ENCODE measurements at regions not wholly inside any gene's neighbourhood (a gene's known extent, or its start where the extent isn't known, plus 50 kb on each side); places are given as distances from the start of the nearest gene placed in this dataset.

- H2AFZ ChIP-seq (ENCODE audit: low read depth), result no peak overlapping the region
- H3K27me3 ChIP-seq (ENCODE audit: insufficient read depth, low read depth), result no peaks in the 10 kb centered on the region
- H3K36me3 ChIP-seq (ENCODE audit: insufficient read depth), result no peaks in the 10 kb centered on the region
- no peak overlapping the region for H3K27ac ChIP-seq
- H3K4me2 ChIP-seq, result no peak overlapping the region
- no peak for TF ChIP-seq CTCF (conservative IDR thresholded peaks at IDR 0.05; ENCODE audit: low read depth, low read length)
- no peaks in the 10 kb centered on the region for H3K4me1 ChIP-seq (ENCODE audit: low read depth, poor library complexity, severe bottlenecking)
- H3K79me2 ChIP-seq (ENCODE audit: insufficient read depth, low read depth), result no peaks in the 10 kb centered on the region
- H3K4me3 ChIP-seq (IDR thresholded peaks at IDR 0.05; ENCODE audit: insufficient read depth, low read depth, low read length), result no peak overlapping the region
- H3K9ac ChIP-seq, result no peak overlapping the region
- H4K20me1 ChIP-seq (ENCODE audit: insufficient read depth), result no peaks in the 10 kb centered on the region
Measured at GRCh38 chr5:109971968-109972367, 282.2 kb downstream of the MAN2A1 start.

- no peaks in the 10 kb centered on the region for H3K4me1 ChIP-seq (ENCODE audit: low read depth, poor library complexity, severe bottlenecking)
- no peaks in the 10 kb centered on the region for H4K20me1 ChIP-seq (ENCODE audit: insufficient read depth)
- H2AFZ ChIP-seq (ENCODE audit: low read depth), result no peak overlapping the region
- H3K27ac ChIP-seq, result no peak overlapping the region
- no peaks in the 10 kb centered on the region for H3K27me3 ChIP-seq (ENCODE audit: insufficient read depth, low read depth)
- no peaks in the 10 kb centered on the region for H3K36me3 ChIP-seq (ENCODE audit: insufficient read depth)
- no peak overlapping the region for H3K9ac ChIP-seq
- H3K4me3 ChIP-seq (IDR thresholded peaks at IDR 0.05; ENCODE audit: insufficient read depth, low read depth, low read length), result no peak overlapping the region
- TF ChIP-seq CTCF (conservative IDR thresholded peaks at IDR 0.05; ENCODE audit: low read depth, low read length), result no peak
- no peaks in the 10 kb centered on the region for H3K79me2 ChIP-seq (ENCODE audit: insufficient read depth, low read depth)
- H3K4me2 ChIP-seq, result no peak overlapping the region
Measured at GRCh38 chr5:109981979-109982378, 292.3 kb downstream of the MAN2A1 start.

GRCh38 chr5:109982966-109983534, 293.3 kb downstream of the MAN2A1 start:
- H3K4me3 ChIP-seq (IDR thresholded peaks at IDR 0.05; ENCODE audit: insufficient read depth, low read depth, low read length), result no peak overlapping the region
- H3K27me3 ChIP-seq (ENCODE audit: insufficient read depth, low read depth), result no peaks in the 10 kb centered on the region
- no peaks in the 10 kb centered on the region for H3K4me1 ChIP-seq (ENCODE audit: low read depth, poor library complexity, severe bottlenecking)
- H3K36me3 ChIP-seq (ENCODE audit: insufficient read depth), result no peaks in the 10 kb centered on the region
- no peaks in the 10 kb centered on the region for H4K20me1 ChIP-seq (ENCODE audit: insufficient read depth)
- H3K9ac ChIP-seq, result no peak overlapping the region
- H3K79me2 ChIP-seq (ENCODE audit: insufficient read depth, low read depth), result no peaks in the 10 kb centered on the region
- no peak overlapping the region for H2AFZ ChIP-seq (ENCODE audit: low read depth)
- no peak for TF ChIP-seq CTCF (conservative IDR thresholded peaks at IDR 0.05; ENCODE audit: low read depth, low read length)
- H3K27ac ChIP-seq, result no peak overlapping the region
- H3K4me2 ChIP-seq, result no peak overlapping the region

- Histone ChIP-seq H3K27ac (no peak overlapping the region), H3K4me1 (ENCODE audit: low read depth, poor library complexity, severe bottlenecking) (no peaks in the 10 kb centered on the region), H3K9ac (no peak overlapping the region), H3K27me3 (ENCODE audit: insufficient read depth, low read depth) (no peaks in the 10 kb centered on the region; the same call in 1 of the 2 replicates), H3K4me2 (no peak overlapping the region), H3K36me3 (ENCODE audit: insufficient read depth) (no peaks in the 10 kb centered on the region), H3K79me2 (ENCODE audit: insufficient read depth, low read depth) (no peaks in the 10 kb centered on the region), H3K4me3 (IDR thresholded peaks at IDR 0.05; ENCODE audit: insufficient read depth, low read depth, low read length) (no peak overlapping the region), H4K20me1 (ENCODE audit: insufficient read depth) (no peaks in the 10 kb centered on the region), H2AFZ (ENCODE audit: low read depth) (no peak overlapping the region)
- no peak for TF ChIP-seq CTCF (conservative IDR thresholded peaks at IDR 0.05; ENCODE audit: low read depth, low read length)
Measured at GRCh38 chr5:109986726-109987125, 297.0 kb downstream of the MAN2A1 start.

Measured in KMS-11 (cell line).